GM23338 (cell line): ENCODE measurements at regions not wholly inside any gene's neighbourhood (a gene's known extent, or its start where the extent isn't known, plus 50 kb on each side); places are given as distances from the start of the nearest gene placed in this dataset.

Experiments used
- ATAC-seq: fragments of 200-7000 bp; cut with Tn5 transposase; 3 replicates; pipeline ENCODE4 v1.9.1; 2020
- DNase-seq: peaks from one replicate; pipeline ENCODE4 v3.0.0-alpha.2; 2015; ENCODE audit warnings: low spot score
- H2AFZ ChIP-seq: fragments of 200-600 bp; sonication (generic); 2 replicates; pipeline ENCODE4 v1.8.0; 2016; ENCODE audit warnings: antibody characterized with exemption, mild to moderate bottlenecking, moderate library complexity
- H3F3A ChIP-seq: fragments of 200-600 bp; sonication (generic); replicated peaks from 2 replicates; pipeline ENCODE4 v1.8.0; 2017; ENCODE audit warnings: antibody characterized with exemption, mixed run types, low read depth
- H3K27ac ChIP-seq: fragments of 200-600 bp; sonication (generic); 2 replicates; pipeline ENCODE4 v1.6.1; 2016; ENCODE audit warnings: low read depth
- H3K27me3 ChIP-seq: fragments of 200-600 bp; sonication (generic); 2 replicates; pipeline ENCODE4 v1.8.0; 2016; ENCODE audit warnings: mild to moderate bottlenecking, mixed run types, moderate library complexity; ENCODE audit not compliant: insufficient read depth
- H3K36me3 ChIP-seq: fragments of 200-600 bp; sonication (generic); 2 replicates; pipeline ENCODE4 v1.8.0; 2016; ENCODE audit warnings: mild to moderate bottlenecking; ENCODE audit not compliant: insufficient read depth
- H3K4me1 ChIP-seq: fragments of 200-600 bp; sonication (generic); 2 replicates; pipeline ENCODE4 v1.8.0; 2016; ENCODE audit warnings: mild to moderate bottlenecking, moderate library complexity; ENCODE audit not compliant: insufficient read depth
- H3K4me2 ChIP-seq: fragments of 200-600 bp; sonication (generic); 2 replicates; pipeline ENCODE4 v1.7.1; 2017; ENCODE audit warnings: mixed run types
- H3K4me3 ChIP-seq: fragments of 200-600 bp; sonication (generic); 2 replicates; pipeline ENCODE4 v1.6.1; 2016; ENCODE audit warnings: mixed run types
- H3K79me2 ChIP-seq: fragments of 200-600 bp; sonication (generic); replicated peaks from 2 replicates; pipeline ENCODE4 v1.8.0; 2017; ENCODE audit warnings: mild to moderate bottlenecking; ENCODE audit not compliant: insufficient read depth
- H3K9me2 ChIP-seq: fragments of 200-600 bp; sonication (generic); 2 replicates; pipeline ENCODE4 v1.8.0; 2017; ENCODE audit not compliant: insufficient read depth
- H4K20me1 ChIP-seq: fragments of 200-600 bp; sonication (generic); replicated peaks from 2 replicates; pipeline ENCODE4 v1.8.0; 2017; ENCODE audit warnings: mild to moderate bottlenecking; ENCODE audit not compliant: insufficient read depth
- H3K27ac Mint-ChIP-seq: 2 replicates; pipeline ENCODE4 v1.8.0; 2020; ENCODE audit warnings: inconsistent platforms, mild to moderate bottlenecking, moderate library complexity, mixed read lengths
- H3K27me3 Mint-ChIP-seq: 3 replicates; pipeline ENCODE4 v1.8.0; 2022; ENCODE audit warnings: low read depth, mild to moderate bottlenecking, moderate library complexity, mixed read lengths, inconsistent platforms; ENCODE audit not compliant: insufficient read depth, poor library complexity
- H3K36me3 Mint-ChIP-seq: 3 replicates; pipeline ENCODE4 v1.8.0; 2021; ENCODE audit warnings: low read depth, mild to moderate bottlenecking, inconsistent platforms, moderate library complexity, mixed read lengths
- H3K4me1 Mint-ChIP-seq: 3 replicates; pipeline ENCODE4 v1.8.0; 2020; ENCODE audit warnings: mild to moderate bottlenecking, inconsistent platforms, mixed read lengths
- H3K4me3 Mint-ChIP-seq: 3 replicates; pipeline ENCODE4 v1.8.0; 2021; ENCODE audit warnings: moderate library complexity, mild to moderate bottlenecking, inconsistent platforms, mixed read lengths
- H3K9me3 Mint-ChIP-seq: 3 replicates; pipeline ENCODE4 v1.8.0; 2020; ENCODE audit warnings: moderate library complexity, mild to moderate bottlenecking, inconsistent platforms, mixed read lengths
- CREB1 ChIP-seq: fragments of 250-450 bp; sonication (Bioruptor Pico); IDR thresholded peaks from 2 replicates; pipeline ENCODE4 v1.5.0; 2020; ENCODE audit warnings: low read depth, mild to moderate bottlenecking, moderate library complexity
- EZH2 ChIP-seq: fragments of 200-600 bp; sonication (generic); IDR thresholded peaks from one replicate; pipeline ENCODE4 v1.8.0; 2017; ENCODE audit warnings: antibody characterized with exemption, mild to moderate bottlenecking, low read depth; ENCODE audit not compliant: unreplicated experiment
- EZH2phosphoT487 ChIP-seq: fragments of 200-600 bp; sonication (generic); IDR thresholded peaks from one replicate; pipeline ENCODE4 v1.8.1; 2018; ENCODE audit warnings: antibody characterized with exemption; ENCODE audit not compliant: unreplicated experiment
- NANOG ChIP-seq: IDR thresholded peaks from 2 replicates; pipeline ENCODE4 v1.6.1; 2016; ENCODE audit warnings: antibody characterized with exemption, borderline replicate concordance
- POLR2AphosphoS5 ChIP-seq: IDR thresholded peaks from 2 replicates; pipeline ENCODE4 v1.6.1; 2016; ENCODE audit warnings: antibody characterized with exemption, low read depth
- STAT1 ChIP-seq: IDR thresholded peaks from one replicate; pipeline ENCODE4 v1.6.1; 2016; ENCODE audit warnings: antibody characterized with exemption; ENCODE audit not compliant: unreplicated experiment
- TF ChIP-seq, protein P1 (sequence below): fragments of 250-450 bp; sonication (Bioruptor Pico); IDR thresholded peaks from 2 replicates; pipeline ENCODE4 v1.5.0; 2020; ENCODE audit warnings: mild to moderate bottlenecking, moderate library complexity
- TF ChIP-seq, protein P2 (sequence below), 2 experiments: fragments of 200-600 bp in 1 of 2; sonication (generic) in 1 of 2; conservative IDR thresholded peaks; 2 replicates each; pipeline versions ENCODE4 v1.5.1 to v1.6.1; 2016 to 2017; ENCODE audit warnings: antibody characterized with exemption in 2 of 2, low read depth in 2 of 2, mild to moderate bottlenecking in 2 of 2, moderate library complexity in 1 of 2

DNA sequence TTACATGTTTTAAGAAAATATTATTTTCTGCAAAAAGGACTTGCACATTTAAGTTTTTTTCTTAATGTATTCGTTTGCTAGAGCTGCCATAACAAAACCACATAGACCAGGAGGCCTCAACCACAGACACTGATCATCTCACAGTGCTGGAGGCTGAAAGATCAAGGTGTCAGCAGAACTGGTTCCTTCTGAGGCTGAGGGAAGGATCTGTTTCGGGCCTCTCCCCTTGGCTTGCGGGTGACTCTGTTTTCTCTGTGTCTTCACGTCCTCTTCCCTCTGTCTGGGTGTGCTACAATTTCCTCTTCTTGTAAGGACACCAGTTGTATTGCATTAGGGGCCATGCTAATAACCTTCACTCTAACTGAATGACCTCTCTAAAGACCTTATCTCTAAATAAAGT, 364.2 kb downstream of the IRS2 start (continued):
- TF ChIP-seq, protein P1, sequence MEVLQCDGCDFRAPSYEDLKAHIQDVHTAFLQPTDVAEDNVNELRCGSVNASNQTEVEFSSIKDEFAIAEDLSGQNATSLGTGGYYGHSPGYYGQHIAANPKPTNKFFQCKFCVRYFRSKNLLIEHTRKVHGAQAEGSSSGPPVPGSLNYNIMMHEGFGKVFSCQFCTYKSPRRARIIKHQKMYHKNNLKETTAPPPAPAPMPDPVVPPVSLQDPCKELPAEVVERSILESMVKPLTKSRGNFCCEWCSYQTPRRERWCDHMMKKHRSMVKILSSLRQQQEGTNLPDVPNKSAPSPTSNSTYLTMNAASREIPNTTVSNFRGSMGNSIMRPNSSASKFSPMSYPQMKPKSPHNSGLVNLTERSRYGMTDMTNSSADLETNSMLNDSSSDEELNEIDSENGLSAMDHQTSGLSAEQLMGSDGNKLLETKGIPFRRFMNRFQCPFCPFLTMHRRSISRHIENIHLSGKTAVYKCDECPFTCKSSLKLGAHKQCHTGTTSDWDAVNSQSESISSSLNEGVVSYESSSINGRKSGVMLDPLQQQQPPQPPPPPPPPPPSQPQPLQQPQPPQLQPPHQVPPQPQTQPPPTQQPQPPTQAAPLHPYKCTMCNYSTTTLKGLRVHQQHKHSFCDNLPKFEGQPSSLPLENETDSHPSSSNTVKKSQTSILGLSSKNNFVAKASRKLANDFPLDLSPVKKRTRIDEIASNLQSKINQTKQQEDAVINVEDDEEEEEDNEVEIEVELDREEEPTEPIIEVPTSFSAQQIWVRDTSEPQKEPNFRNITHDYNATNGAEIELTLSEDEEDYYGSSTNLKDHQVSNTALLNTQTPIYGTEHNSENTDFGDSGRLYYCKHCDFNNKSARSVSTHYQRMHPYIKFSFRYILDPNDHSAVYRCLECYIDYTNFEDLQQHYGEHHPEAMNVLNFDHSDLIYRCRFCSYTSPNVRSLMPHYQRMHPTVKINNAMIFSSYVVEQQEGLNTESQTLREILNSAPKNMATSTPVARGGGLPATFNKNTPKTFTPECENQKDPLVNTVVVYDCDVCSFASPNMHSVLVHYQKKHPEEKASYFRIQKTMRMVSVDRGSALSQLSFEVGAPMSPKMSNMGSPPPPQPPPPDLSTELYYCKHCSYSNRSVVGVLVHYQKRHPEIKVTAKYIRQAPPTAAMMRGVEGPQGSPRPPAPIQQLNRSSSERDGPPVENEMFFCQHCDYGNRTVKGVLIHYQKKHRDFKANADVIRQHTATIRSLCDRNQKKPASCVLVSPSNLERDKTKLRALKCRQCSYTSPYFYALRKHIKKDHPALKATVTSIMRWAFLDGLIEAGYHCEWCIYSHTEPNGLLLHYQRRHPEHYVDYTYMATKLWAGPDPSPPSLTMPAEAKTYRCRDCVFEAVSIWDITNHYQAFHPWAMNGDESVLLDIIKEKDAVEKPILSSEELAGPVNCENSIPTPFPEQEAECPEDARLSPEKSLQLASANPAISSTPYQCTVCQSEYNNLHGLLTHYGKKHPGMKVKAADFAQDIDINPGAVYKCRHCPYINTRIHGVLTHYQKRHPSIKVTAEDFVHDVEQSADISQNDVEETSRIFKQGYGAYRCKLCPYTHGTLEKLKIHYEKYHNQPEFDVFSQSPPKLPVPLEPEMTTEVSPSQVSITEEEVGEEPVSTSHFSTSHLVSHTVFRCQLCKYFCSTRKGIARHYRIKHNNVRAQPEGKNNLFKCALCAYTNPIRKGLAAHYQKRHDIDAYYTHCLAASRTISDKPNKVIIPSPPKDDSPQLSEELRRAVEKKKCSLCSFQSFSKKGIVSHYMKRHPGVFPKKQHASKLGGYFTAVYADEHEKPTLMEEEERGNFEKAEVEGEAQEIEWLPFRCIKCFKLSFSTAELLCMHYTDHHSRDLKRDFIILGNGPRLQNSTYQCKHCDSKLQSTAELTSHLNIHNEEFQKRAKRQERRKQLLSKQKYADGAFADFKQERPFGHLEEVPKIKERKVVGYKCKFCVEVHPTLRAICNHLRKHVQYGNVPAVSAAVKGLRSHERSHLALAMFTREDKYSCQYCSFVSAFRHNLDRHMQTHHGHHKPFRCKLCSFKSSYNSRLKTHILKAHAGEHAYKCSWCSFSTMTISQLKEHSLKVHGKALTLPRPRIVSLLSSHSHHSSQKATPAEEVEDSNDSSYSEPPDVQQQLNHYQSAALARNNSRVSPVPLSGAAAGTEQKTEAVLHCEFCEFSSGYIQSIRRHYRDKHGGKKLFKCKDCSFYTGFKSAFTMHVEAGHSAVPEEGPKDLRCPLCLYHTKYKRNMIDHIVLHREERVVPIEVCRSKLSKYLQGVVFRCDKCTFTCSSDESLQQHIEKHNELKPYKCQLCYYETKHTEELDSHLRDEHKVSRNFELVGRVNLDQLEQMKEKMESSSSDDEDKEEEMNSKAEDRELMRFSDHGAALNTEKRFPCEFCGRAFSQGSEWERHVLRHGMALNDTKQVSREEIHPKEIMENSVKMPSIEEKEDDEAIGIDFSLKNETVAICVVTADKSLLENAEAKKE (CRISPR knock-in tag) = no peak
- TF ChIP-seq NANOG = no peak
- no peak for TF ChIP-seq EZH2phosphoT487
- TF ChIP-seq POLR2AphosphoS5 = no peak

DNA sequence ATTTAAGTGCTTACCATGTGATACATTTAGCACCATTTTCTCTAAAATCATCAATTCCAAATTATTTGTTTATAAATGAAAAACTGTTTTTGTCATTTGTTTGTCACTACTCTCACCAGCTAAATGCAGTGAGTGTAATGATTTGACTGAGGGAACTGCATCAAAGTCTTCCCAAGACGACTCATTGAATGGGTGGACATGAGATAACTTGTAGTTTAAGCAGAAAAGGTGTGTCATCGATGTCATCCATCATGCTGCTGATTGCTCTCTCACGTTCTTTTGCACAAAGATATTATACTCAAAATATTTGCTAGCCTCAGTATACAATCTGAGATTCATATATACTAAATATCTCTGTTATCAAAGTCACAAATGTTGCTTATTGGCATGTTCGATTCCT, 366.5 kb downstream of the IRS2 start:
- DNase-seq (no peak), ATAC-seq (no peak)
- Histone ChIP-seq H3F3A (no peaks in the 10 kb centered on the region), H3K27me3 (no peaks in the 10 kb centered on the region), H2AFZ (no peak overlapping the region), H3K4me1 (no peaks in the 10 kb centered on the region), H3K79me2 (no peaks in the 10 kb centered on the region), H3K9me2 (no peaks in the 10 kb centered on the region), H3K4me3 (no peak overlapping the region), H3K36me3 (no peaks in the 10 kb centered on the region), H3K4me2 (no peak overlapping the region), H3K27ac (no peak overlapping the region), H4K20me1 (no peaks in the 10 kb centered on the region)
- Mint-ChIP-seq H3K27ac (no peak overlapping the region), H3K4me3 (no peak overlapping the region), H3K9me3 (no peaks in the 10 kb centered on the region), H3K36me3 (no peaks in the 10 kb centered on the region), H3K27me3 (no peaks in the 10 kb centered on the region), H3K4me1 (peaks cover 2% of the 10 kb centered on the region; the same call in 1 of the 3 replicates)
- TF ChIP-seq POLR2AphosphoS5 (no peak), CREB1 (CRISPR knock-in tag) (no peak), EZH2 (no peak), STAT1 (no peak)
- TF ChIP-seq, protein P2, sequence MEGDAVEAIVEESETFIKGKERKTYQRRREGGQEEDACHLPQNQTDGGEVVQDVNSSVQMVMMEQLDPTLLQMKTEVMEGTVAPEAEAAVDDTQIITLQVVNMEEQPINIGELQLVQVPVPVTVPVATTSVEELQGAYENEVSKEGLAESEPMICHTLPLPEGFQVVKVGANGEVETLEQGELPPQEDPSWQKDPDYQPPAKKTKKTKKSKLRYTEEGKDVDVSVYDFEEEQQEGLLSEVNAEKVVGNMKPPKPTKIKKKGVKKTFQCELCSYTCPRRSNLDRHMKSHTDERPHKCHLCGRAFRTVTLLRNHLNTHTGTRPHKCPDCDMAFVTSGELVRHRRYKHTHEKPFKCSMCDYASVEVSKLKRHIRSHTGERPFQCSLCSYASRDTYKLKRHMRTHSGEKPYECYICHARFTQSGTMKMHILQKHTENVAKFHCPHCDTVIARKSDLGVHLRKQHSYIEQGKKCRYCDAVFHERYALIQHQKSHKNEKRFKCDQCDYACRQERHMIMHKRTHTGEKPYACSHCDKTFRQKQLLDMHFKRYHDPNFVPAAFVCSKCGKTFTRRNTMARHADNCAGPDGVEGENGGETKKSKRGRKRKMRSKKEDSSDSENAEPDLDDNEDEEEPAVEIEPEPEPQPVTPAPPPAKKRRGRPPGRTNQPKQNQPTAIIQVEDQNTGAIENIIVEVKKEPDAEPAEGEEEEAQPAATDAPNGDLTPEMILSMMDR (conservative IDR thresholded peaks at IDR 0.05; ENCODE audit: low read depth in 2 of 2) = no peak
- TF ChIP-seq, protein P1 (CRISPR knock-in tag) = no peak
